ENCODE measurements at regions not wholly inside any gene's neighbourhood (a gene's known extent, or its start where the extent isn't known, plus 50 kb on each side); places are given as distances from the start of the nearest gene placed in this dataset.

DNA sequence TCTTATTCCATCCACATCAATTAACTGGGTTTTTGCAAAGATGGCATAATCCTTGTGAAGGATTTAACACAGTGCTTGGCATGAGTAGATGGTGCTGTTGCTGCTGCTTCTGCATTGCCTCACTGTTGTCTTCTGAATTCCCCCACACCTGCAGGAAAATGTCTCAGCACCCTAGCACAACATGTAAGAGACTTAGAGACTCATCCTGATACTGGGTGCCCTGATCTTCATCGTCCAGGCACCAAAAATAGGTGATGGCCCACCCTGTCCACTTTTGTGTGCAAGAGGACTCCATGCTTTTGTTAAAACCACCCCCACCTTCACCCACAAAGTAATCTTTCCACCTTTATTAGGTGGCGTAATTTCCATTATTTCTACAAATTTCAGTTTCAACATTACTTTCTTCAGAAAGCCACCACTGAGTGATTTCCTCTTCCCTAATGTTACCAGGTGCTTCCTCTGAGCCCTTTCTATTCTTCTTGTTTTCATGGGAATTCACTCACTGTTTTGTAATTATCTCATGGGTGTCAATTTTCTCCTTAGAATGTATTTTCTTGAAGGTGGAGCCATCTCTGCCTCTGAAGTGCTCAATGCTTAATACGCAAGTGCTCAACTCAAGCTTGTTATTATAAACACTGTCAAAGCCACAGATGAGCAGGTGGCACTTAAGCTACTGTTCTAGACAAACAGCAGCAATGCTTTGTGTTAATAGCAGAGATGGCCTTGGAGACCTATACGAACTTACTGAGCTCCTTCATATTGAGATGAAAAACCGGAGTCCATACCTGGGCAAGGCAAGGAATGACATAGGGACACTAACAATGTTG is 89.5 kb downstream of the HS3ST1 start:
- H3K9ac ChIP-seq (ENCODE audit: low read depth, low read length): no peak overlapping the region
- ATAC-seq (ENCODE audit: low read depth) (no peak), DNase-seq (no peak)
- WGBS, 2 experiments (ENCODE audit: extremely low coverage in 2 of 2, insufficient read length in 1 of 2): 30% methylated on average over 2 of the region's 5 CpGs; no CpG with 5 or more reads in 1 of the 2 experiments
- H3K4me3 ChIP-seq (ENCODE audit: insufficient read depth, low read depth, low read length): no peak overlapping the region
- H4K8ac ChIP-seq (ENCODE audit: low read depth in 2 of 2, low read length in 2 of 2): no peak overlapping the region
- H4K20me1 ChIP-seq (ENCODE audit: insufficient read depth, low read length): no peaks in the 10 kb centered on the region
- H2BK120ac ChIP-seq (ENCODE audit: low read depth, low read length): no peak overlapping the region
- no peak overlapping the region for H2BK5ac ChIP-seq (ENCODE audit: low read depth, low read length, poor library complexity, severe bottlenecking)
- H3K18ac ChIP-seq (ENCODE audit: low read depth, low read length): no peak overlapping the region
- no peak overlapping the region for H2AK5ac ChIP-seq (ENCODE audit: low read depth, low read length)
- no peaks in the 10 kb centered on the region for H3K4me1 ChIP-seq (ENCODE audit: control insufficient read depth, insufficient read depth, low read length)
- H4K5ac ChIP-seq (ENCODE audit: low read depth, low read length): no peak overlapping the region
- dilution Hi-C loops (cut with HindIII; ENCODE audit: low sequenced_read_pairs, unreplicated experiment): no loop called here
- H3K56ac ChIP-seq (ENCODE audit: extremely low read depth, insufficient read depth, low read length): no peak overlapping the region
- H3K36me3 ChIP-seq (ENCODE audit: control insufficient read depth, insufficient read depth, low read length): no peaks in the 10 kb centered on the region
- POLR2A ChIA-PET (ENCODE audit: unreplicated experiment): no interaction called here
- no peak overlapping the region for H3K4me2 ChIP-seq (ENCODE audit: low read depth, low read length)
- no peaks in the 10 kb centered on the region for H3K9me1 ChIP-seq (ENCODE audit: insufficient read depth, low read length)
- H3K4ac ChIP-seq (ENCODE audit: low read depth, low read length): no peak overlapping the region
- no peak overlapping the region for H2AK9ac ChIP-seq (replicated peaks; ENCODE audit: low read depth, low read length, poor library complexity)
- H2BK15ac ChIP-seq (ENCODE audit: low read depth, low read length): no peak overlapping the region
- peaks cover 2% of the 10 kb centered on the region; the same call in 1 of the 2 replicates for H3K9me3 ChIP-seq (ENCODE audit: control insufficient read depth, insufficient read depth, low read length)
- no peak overlapping the region for H2BK20ac ChIP-seq (ENCODE audit: low read depth, low read length)
- H3K27me3 ChIP-seq (ENCODE audit: control insufficient read depth, insufficient read depth, low read length): no peaks in the 10 kb centered on the region
- H3K14ac ChIP-seq (replicated peaks; ENCODE audit: low read depth, low read length): no peak overlapping the region
- H3K27ac ChIP-seq (ENCODE audit: insufficient read depth, low read length): no peak overlapping the region
- H4K91ac ChIP-seq (ENCODE audit: insufficient read depth, low read depth, low read length): no peak overlapping the region
- no peak overlapping the region for H2AFZ ChIP-seq (replicated peaks; ENCODE audit: low read length, poor library complexity)
- no TSS peak for BruUV-seq (replicated peaks)
- in situ Hi-C loops (cut with MboI; ENCODE audit: low sequenced_read_pairs): no loop called here
- no peak overlapping the region for H3K23ac ChIP-seq (ENCODE audit: low read depth, low read length)
- no peak for TF ChIP-seq MXI1 (IDR thresholded peaks at IDR 0.05; ENCODE audit: borderline replicate concordance, low read depth, low read length)
- no peak for TF ChIP-seq POLR2A (IDR thresholded peaks at IDR 0.05; ENCODE audit: low read depth, low read length)
- no peak for TF ChIP-seq RCOR1 (IDR thresholded peaks at IDR 0.05; ENCODE audit: insufficient replicate concordance, low read length)
- no peak for TF ChIP-seq RAD21 (IDR thresholded peaks at IDR 0.05; ENCODE audit: low read length)
- TF ChIP-seq, protein P1, sequence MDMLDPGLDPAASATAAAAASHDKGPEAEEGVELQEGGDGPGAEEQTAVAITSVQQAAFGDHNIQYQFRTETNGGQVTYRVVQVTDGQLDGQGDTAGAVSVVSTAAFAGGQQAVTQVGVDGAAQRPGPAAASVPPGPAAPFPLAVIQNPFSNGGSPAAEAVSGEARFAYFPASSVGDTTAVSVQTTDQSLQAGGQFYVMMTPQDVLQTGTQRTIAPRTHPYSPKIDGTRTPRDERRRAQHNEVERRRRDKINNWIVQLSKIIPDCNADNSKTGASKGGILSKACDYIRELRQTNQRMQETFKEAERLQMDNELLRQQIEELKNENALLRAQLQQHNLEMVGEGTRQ (IDR thresholded peaks at IDR 0.05; ENCODE audit: low read depth, low read length): no peak
- TF ChIP-seq MAZ (IDR thresholded peaks at IDR 0.05; ENCODE audit: borderline replicate concordance, low read depth, low read length): no peak
- TF ChIP-seq CEBPB (IDR thresholded peaks at IDR 0.05; ENCODE audit: low read depth, low read length): no peak
- TF ChIP-seq BHLHE40 (IDR thresholded peaks at IDR 0.05; ENCODE audit: low read depth, low read length): no peak
- no peak for TF ChIP-seq CTCF (conservative IDR thresholded peaks at IDR 0.05; ENCODE audit: low read depth, low read length)
- intact Hi-C loops (cut with micrococcal nuclease): no loop called here
- H3K79me1 ChIP-seq (ENCODE audit: low read depth in 1 of 2, low read length in 2 of 2): no peaks in the 10 kb centered on the region
- CTCF ChIA-PET: no interaction called here

All from IMR-90 (cell line).